Islet of Langerhans (tissue), 1 donor: ENCODE measurements at regions not wholly inside any gene's neighbourhood (a gene's known extent, or its start where the extent isn't known, plus 50 kb on each side); places are given as distances from the start of the nearest gene placed in this dataset.
"Not testable (repeated sequence)": the region's sequence is repeated elsewhere in the genome, so short reads cannot be mapped to it uniquely, and the experiment has no call there.

Experiments
- FAIRE-seq: peaks from one replicate; lab custom pipeline; 2011; peaks lifted over from hg19 to GRCh38; lab: Jason Lieb, UNC

DNA sequence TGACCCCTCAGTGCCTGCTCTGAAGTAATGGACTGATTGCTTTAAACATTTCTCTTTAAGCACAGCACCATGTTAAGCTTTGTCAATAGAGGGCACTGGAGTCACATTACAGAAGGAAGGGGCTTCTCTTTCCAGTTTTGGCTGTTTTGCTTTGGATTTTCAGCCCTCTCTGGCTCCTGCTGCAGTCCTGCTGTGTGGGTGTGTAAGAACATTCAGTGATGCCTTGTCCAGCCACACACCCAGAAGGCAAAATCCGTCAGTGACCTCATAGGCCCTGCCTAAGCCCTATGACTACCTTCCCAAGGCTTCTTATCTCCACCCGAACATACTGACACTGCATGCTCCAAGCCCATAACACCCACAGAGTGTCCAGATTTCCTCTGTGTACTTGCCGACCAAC lies 215.3 kb upstream of the CTSO start:
- FAIRE-seq: no peak

DNA sequence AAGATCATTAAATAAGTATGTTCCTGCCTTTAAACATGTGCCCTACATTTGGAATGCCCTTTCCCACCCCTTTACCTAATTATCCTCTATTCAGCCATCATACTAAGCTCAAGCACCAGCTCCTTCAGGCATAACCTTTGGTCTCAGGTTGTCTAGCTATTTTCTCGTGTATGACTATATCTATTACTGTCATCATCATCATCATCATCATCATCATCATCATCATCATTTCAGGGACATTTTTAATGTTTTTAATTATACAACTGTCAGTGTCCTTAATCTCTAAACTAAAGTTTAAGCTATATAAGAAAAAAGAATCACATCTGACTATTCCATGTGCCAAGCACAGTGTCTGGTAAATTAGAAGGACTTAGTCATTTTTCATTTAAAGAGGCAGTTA lies 214.6 kb upstream of the CTSO start:
- no peak for FAIRE-seq

DNA sequence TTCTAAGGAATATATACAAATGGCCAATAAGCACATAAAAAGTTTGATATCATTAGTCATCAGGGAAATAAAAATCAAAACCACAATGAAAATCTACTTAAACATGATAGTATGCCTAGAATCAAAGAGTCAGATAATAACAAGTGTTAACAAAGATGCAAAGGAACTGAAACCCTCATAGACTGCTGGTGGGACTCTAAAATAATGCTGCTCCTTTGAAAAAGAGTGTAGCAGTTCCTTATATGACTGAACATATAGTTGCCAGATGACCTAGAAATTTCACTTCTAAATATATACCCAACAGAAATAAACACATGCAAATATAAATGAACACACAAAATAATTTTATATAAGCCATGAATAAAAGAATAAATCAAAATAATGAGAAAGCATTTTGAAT lies 205.1 kb upstream of the CTSO start:
- FAIRE-seq: no peak

DNA sequence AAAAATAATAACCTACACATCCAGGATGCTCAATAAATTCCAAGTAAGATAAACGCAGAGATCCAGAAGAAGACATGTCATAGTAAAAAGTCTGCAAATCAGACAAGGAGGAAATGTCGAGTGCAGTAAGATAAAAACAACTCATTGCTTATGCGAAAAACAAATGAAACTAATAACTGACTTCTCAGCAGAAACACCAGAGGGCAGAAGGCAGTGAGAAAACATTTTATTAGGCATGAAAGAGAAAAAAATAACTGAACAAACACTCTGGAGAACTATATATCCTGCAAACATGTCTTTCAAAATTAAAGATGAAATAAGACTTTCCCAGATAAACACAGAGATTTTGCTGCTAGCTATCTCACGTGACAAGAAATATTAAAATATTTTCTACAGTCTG lies 201.3 kb upstream of the CTSO start:
- no peak for FAIRE-seq

DNA sequence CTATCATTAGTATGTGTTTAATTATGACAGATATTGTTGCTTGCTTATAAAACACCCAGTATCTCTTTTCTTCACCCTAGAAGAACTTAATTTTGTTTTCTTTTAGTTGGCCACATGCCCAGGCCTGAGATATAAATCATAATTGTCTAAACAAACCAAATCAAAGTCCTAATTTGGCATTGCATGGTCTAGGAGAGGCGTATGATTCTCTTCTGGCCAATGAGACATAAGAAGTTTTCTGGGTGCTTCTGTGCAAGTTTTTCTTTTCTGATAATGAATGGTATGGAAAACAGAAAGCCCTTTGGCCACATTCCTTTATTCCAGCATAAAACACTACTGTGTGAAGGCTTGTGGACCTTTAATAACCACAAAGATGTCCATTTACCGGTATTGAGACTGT lies 192.9 kb upstream of the CTSO start:
- no peak for FAIRE-seq

DNA sequence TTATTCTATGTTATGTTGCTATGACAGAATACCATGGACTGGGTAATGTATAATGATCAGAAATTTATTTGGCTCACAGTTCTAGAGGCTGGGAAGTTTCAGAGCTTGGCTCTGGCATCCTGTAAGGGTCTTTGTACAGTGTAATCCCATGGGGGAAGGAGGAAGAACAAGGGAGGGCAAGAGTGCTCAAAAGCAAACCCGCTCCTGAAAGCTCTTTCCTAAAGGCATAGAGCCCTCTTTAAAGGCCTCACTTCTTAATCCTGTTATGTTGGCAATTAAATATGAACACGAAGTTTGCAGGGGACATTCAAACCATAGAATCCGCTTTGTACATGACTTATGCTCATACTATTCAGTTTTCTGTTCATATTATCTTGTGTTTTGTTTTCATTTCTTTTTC lies 191.3 kb upstream of the CTSO start:
- no peak for FAIRE-seq

DNA sequence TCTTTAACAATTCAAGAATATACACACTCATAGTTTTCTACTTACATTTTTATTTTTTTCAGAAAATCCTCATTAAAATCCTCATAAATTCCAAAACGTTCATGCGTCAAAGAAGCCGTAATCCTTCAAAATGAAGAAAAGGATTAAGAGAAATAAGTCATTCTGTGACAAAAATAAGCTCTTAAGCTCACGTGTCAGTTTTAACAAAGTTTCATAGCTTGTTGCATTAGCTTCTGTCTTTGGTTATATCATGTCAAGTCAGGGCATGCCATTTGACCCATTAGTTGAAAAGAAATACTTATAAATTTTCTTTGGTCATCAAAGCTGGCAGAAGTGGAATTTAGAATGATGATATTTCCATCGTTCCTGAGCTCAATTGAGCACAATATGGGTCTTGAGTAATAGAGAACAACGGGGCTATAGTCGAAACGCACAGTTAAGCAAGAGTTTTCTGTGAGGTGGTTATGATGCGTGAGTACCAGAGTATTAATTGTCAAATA lies 185.2 kb upstream of the CTSO start:
- FAIRE-seq: no peak

DNA sequence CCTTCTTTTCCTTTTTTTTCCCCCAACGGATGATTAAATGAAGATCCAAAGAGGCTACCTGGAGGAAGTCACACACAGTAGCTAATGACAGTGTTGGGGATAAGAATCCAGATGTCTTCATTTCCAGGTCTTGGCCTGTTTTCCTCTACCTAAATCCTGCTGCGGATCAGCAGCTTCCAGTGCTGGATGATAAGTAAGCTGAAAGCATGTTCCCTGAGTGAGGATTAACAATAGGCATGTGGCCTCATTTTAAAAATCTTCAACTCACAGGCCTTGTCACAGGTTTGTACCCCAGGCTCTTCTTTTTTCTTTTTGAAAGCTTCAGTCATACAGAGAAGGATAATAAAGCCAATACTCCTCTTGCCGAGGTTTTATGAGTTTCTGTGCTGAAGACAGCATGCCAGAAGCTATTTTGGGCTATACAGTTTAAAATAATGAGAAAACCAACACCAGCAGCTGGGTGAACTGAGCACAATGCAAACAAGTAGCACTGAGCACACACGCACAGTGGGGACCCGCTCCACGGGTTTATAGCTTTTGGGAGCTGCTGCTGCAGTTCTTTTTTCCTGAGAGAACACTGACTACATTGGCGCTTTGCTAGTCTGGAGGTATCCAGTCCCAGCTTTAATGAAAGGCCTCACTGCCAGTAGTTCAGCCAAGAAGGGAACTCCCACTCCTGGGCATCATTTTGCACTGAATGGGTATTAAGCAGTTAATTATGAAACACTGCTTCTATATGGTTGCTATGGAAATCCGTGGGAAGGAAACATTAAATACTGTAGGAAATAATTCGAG lies 184.2 kb upstream of the CTSO start:
- no peak for FAIRE-seq

DNA sequence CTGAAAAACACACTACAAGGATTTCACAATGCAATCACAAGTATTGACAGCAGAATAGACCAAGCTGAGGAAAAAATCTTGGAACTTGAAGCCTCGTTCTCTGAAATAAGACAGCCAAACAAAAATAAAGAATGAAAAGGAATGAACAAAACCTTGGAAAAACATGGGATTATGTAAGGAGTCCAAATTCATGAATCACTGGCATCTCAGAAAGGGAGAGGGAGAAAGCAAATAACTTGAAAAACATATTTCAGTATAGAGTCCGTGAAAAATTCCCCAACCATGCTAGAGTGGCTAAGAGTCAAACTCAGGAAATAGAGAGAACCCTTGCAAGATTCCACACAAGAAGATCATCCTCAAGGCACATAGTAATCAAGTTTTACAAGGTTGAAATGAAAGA lies 178.5 kb upstream of the CTSO start:
- FAIRE-seq: no peak

DNA sequence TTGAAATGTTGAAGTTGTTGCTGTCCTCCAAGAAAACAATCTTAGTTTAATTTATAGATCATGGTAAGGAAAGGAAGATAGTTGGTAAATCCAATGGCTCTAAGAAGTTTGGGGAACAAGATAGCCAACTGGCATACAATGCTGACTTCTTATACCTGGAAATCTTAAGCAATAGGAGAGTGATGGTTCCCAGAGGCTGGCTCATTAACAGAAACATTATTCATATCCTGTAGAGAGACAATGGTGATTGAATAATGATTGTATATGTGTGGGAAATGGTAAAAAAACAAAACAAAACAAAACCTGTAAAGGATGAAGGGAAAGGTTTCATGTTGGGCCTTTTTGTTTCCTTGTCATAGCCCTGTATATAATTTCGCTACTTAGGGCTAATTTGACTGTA lies 174.9 kb upstream of the CTSO start:
- FAIRE-seq: no peak

DNA sequence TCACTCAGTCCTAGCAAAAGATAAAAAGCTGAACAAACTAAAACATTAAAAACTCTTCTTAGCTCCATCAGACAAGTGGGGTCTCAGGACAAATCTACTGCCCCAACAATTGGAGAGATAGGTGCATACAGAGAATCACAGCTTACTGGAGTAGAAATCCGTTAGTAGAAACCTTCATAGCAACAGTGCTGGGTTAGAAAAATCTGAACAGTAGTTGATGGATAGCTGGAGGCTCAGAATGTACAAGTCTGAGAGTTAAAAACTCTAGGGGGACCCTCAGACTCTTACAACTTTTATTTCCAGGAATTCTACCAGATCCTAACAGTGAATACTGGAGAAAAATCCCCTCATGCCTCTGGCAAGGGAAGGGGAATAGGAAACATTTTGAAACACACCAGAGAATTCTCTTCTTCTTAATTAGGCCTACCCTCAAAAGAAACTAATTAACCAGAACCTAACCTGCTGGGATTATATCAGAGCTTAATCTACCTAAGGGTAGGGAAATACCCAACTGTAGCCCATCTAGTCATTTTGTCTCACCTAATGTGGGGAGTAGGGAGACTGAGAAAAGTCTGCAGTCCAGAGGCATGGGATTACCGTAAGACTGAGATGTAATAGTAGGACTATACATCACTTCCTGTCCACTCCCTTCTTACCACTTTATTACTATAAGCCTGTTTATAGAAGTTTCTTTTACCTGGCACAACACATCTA lies 165.0 kb upstream of the CTSO start:
- FAIRE-seq: no peak

DNA sequence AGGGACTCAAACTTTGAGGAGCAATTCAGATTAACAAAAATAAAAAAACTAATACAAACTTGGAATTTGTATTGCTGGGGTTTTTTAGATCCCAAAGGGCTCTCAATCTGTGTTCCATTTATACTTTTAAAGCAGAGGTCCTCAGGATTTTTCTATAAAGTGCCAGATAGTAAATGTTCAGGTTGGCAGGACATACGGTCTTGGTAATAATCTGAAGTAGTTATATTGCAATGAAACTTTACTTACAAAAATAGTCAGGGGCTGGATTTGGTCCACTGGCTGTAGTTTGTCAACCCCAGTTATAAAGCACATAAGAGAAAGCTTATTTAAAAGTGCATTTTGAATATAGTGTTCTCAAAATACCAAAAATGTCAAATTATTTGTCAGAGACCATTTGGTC lies 164.1 kb upstream of the CTSO start:
- FAIRE-seq: no peak

DNA sequence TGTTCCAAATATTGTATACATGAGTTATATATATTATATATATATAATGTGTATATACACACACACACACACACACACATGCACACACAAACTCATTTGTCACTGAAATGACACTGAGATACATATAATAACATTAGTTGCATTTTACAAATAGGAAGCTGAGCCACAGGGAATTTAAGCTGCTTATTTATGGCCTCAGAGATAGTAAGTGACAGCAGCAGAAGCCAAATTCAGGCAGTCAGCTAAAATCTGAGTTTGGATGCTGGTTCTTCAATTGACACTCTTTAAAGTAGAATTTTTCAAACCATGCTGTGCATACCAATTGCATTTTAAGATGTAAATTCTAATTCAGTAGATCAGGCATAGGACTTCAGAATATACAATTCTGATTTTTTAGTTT lies 163.3 kb upstream of the CTSO start:
- no peak for FAIRE-seq

DNA sequence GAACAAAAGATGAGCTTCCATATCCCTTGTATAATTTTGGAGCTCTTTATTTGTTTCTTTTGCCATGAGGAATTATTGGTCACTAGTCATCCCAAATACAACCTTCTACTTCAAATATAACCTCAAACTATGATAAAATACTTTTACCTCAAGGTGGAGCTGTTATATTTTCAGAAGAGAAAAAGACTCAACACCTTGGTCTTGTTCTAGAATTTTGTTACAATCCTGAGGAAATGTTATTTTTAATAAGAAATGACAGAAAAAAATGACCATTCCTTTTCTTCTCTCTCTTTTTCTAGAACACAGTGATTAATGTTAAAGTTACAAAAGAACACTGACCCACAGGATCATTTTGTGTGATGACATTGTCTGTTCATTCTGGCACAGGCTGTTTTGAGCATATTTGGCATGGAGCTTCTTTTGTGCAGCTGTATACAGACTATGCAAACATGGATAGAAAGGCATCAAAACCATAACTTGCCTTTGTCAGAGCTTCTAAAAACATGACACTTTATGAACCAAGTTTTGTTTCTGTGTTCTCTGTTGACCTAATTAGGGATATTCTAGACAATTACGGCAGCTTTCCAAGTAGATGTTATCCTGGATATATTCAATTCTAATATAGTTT lies 159.6 kb upstream of the CTSO start:
- FAIRE-seq: peak; percentile 91

DNA sequence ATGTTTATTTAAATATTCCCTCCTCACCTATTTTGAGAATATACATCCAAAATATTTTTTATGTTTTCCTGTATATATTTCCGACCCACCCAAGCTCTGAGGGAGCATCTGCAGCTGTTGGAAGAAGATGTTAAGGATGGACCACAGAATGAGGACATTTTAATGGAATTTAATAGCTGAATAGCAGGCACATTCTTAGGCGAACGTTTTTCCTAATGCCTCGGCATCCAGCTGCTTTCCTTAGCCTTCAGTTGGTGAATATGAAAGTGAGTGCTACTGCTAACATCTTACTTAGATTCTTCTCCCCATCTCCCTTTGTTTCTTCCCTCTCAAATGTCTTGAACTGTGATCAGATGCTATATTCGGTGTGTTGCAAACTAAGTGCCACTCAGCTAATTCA lies 158.0 kb upstream of the CTSO start:
- FAIRE-seq: no peak

DNA sequence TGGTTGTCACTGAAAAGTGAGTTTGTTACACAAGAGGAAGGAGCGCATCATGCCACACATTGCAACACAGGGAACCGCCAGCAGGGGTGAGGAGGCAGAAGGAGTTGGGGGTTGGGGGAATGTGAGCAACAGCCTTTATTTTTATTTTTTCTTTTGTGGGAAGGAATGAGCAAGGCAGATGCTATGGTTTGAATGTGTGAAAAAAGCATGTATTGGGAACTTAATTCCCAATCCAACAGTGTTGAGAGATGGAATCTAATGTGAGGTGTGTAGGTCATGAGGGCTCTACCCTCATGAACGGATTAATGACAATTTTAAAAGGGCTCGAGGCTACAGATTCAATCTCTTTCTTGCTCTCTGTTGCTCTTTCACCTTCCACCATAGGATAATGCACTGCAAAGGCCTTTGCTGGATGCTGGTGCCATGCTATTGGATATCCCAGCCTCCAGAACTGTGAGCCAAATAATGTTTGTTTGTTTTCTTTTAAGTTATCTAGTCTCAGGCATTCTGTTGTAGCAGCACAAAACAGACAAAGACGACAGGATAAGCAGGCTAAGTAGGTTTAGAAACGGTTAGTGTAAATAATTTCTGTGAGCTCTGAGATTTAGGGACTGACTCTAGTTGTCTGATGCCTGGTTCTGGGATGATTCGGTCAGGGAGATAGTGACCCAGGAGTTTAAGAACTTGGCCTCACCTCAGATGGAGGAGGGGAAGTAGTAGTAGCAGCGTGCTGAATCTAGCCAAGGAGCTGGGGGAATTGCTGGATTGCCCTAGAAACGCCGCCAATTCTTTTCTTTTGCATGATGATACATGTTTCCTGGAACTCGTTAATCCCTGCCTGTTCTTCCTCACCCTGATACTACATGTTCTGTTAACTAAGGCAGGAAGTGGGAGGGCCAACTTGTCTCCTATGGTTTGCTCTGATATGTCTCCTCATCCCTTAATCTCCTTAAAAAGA lies 156.6 kb upstream of the CTSO start:
- FAIRE-seq: no peak

DNA sequence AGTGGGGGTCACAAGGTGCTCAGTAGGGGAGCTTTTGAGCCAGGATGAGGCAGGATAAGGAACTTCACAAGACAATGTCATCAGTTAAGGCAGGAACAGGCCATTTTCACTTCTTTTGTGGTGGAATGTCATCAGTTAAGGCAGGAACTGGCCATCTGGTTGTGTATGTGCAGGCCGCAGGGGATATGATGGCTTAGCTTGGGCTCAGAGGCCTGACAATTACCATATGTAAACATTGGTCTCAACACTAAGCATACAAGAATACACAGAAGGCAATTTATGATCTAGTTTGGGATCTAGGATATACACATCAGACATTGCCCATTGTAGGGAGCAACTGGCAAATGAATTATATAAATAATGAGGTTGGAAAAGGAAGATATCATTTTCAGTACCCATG lies 155.4 kb upstream of the CTSO start:
- not testable (repeated sequence) for FAIRE-seq

DNA sequence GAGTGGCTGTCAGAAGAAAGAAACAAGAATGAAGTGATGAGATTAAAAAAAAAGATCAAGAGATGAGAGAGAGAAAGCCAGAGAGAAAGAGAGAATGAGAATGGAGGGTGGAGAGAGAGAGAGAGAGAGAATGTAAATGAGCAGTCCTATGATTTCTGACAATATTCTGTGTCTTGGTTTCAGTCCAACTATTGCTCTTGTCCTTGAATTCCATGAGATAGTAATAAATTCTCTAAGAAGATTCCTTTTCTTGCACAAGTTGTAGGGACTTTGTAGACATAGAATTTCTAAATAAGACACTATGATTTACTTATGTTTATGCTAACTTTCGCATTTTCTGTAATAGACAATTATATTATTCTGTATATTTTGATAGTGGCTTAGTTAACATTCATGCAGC lies 149.6 kb upstream of the CTSO start:
- no peak for FAIRE-seq

DNA sequence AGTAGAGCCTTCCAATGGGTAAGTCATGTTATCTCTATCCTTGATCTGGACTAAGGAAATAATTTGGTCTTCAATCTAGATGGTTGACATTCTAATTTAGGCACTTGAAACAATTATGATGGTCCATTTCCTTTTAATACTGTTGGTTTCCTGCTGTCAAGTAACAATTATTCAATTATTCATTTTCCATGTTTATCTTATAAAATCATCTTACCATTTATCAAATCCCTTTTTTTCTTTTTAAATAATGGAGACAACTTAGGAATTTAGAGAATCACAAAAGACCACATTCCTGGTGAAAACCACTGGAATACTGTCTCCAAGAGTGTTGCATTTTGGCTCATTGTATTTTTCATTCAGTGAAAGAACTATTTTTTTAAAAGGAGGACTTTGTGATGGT lies 148.7 kb upstream of the CTSO start:
- FAIRE-seq: no peak

DNA sequence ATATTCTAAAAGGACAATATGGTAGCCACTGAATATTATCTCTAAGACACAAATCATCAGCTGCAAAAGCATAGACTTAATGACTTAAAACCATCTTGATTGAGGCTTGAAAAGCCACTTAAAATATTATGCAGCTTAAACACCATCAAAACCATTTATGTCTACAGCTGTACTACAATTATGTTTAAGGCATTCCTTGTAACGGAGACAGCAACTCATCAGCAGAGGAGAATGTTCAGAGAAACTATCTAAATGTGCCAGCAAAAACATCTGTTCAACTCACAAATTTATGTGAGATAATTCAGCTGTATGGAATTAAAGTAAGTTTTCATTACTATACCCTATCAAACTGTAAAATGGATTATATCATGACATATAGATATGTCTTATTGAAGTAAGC lies 147.9 kb upstream of the CTSO start:
- FAIRE-seq: no peak

DNA sequence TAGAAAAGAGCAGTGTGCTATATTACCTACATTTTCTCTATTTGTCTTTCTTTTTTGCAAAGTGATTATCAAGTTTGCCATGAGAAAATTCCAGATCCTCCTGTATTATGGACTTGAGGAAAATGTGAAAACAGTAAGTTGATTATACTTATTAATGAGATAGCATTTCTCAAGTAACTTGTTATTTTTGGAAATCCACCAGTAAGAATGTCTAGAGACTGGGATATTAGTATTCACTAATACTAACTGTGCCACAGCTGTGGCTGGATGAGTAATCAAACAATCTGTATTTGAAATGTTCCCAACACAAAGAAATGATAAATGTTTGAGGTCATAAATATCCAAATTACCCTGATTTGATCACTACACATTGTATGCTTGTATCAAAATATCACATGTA lies 147.0 kb upstream of the CTSO start:
- FAIRE-seq: no peak

DNA sequence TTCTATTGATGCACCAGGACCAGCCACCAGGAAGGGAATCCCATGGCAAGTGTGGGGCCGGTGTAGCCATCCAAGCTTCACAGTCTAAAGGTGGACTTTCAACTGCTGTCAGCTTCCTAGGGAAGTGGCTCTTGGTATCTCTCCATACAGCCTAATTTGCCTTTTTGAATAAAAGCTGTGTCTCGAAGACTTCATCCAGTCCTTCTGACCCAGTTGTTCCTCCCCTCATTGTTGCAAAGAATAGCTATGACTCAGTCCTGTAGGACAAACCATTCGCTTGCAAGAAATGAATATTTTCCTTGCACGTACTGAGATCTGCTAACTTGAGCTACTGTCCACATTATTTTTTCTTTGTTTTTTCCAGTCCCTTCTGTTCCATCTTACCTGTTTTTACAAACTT lies 145.1 kb upstream of the CTSO start:
- no peak for FAIRE-seq
